H4 (cell line): ENCODE measurements at regions not wholly inside any gene's neighbourhood (a gene's known extent, or its start where the extent isn't known, plus 50 kb on each side); places are given as distances from the start of the nearest gene placed in this dataset.
A peak's percentile ranks its signal among the peaks of the same experiment; 100 is the strongest.

Experiments
- DNase-seq: peaks from one replicate; pipeline ENCODE4 v3.0.0-alpha.2; 2015; ENCODE audit warnings: low spot score

GRCh38 chr18:10009321-10010144 is 95.7 kb downstream of the VAPA start:
- DNase-seq, result no peak

- DNase-seq, result peak; percentile 89
Measured at GRCh38 chr18:10010611-10011015, 96.8 kb downstream of the VAPA start.

- DNase-seq, result no peak
Measured at GRCh38 chr18:10011061-10011460, 97.2 kb downstream of the VAPA start.

- no peak for DNase-seq
Measured at GRCh38 chr18:10011751-10012150, 97.9 kb downstream of the VAPA start.

- DNase-seq, result no peak
Measured at GRCh38 chr18:10012526-10012925, 98.7 kb downstream of the VAPA start.

GRCh38 chr18:10013621-10014543 is 100.1 kb downstream of the VAPA start:
- DNase-seq, result no peak

GRCh38 chr18:10015288-10015701 is 101.5 kb downstream of the VAPA start:
- peak; percentile 27 for DNase-seq

GRCh38 chr18:10015941-10016819 is 102.4 kb downstream of the VAPA start:
- DNase-seq, result peak; percentile 73

- DNase-seq, result no peak
Measured at GRCh38 chr18:10017043-10017442, 103.2 kb downstream of the VAPA start.

GRCh38 chr18:10018289-10018688 is 104.5 kb downstream of the VAPA start:
- DNase-seq, result no peak

GRCh38 chr18:10020171-10020570 is 106.4 kb downstream of the VAPA start:
- DNase-seq, result no peak

GRCh38 chr18:10022365-10022764 is 108.5 kb downstream of the VAPA start:
- no peak for DNase-seq

GRCh38 chr18:10023853-10024570 is 110.2 kb downstream of the VAPA start:
- no peak for DNase-seq

- no peak for DNase-seq
Measured at GRCh38 chr18:10025711-10026670, 112.2 kb downstream of the VAPA start.

GRCh38 chr18:10027031-10027430 is 113.2 kb downstream of the VAPA start:
- no peak for DNase-seq

- no peak for DNase-seq
Measured at GRCh38 chr18:10027461-10027860, 113.6 kb downstream of the VAPA start.

- DNase-seq, result no peak
Measured at GRCh38 chr18:10029711-10030110, 115.9 kb downstream of the VAPA start.

- no peak for DNase-seq
Measured at GRCh38 chr18:10030816-10031541, 117.2 kb downstream of the VAPA start.

GRCh38 chr18:10032331-10033015 is 118.7 kb downstream of the VAPA start:
- no peak for DNase-seq
